ENCODE measurements at regions not wholly inside any gene's neighbourhood (a gene's known extent, or its start where the extent isn't known, plus 50 kb on each side); places are given as distances from the start of the nearest gene placed in this dataset.

DNA sequence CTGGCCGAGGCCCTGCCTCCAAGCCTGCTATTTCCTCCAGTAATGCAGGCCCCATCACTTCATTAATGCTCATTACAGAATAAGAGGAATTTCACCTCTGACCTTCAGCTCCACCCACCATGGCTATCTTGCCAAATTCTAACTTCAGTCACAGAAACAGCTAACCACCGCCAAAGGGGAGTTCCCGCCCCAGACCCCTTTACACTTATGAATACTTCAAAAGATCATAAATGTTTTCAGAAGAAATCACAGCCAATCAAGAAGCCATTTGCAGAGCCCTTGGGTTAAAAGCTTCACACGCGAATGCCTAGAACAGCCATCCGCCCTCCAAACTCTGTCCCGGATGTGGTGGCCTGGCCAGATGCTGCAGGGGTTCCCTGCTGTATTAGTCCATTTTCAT is 73.8 kb upstream of the TWIST2 start:
- TF ChIP-seq POLR2A (IDR thresholded peaks at IDR 0.05): no peak
- TF ChIP-seq, protein P1, sequence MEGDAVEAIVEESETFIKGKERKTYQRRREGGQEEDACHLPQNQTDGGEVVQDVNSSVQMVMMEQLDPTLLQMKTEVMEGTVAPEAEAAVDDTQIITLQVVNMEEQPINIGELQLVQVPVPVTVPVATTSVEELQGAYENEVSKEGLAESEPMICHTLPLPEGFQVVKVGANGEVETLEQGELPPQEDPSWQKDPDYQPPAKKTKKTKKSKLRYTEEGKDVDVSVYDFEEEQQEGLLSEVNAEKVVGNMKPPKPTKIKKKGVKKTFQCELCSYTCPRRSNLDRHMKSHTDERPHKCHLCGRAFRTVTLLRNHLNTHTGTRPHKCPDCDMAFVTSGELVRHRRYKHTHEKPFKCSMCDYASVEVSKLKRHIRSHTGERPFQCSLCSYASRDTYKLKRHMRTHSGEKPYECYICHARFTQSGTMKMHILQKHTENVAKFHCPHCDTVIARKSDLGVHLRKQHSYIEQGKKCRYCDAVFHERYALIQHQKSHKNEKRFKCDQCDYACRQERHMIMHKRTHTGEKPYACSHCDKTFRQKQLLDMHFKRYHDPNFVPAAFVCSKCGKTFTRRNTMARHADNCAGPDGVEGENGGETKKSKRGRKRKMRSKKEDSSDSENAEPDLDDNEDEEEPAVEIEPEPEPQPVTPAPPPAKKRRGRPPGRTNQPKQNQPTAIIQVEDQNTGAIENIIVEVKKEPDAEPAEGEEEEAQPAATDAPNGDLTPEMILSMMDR (IDR thresholded peaks at IDR 0.05): no peak

Data from gastroesophageal sphincter (tissue), 3 donors.